Osteoblast (primary cell): ENCODE measurements at regions not wholly inside any gene's neighbourhood (a gene's known extent, or its start where the extent isn't known, plus 50 kb on each side); places are given as distances from the start of the nearest gene placed in this dataset.
"Not testable (repeated sequence)": the region's sequence is repeated elsewhere in the genome, so short reads cannot be mapped to it uniquely, and the experiment has no call there.

Experiments used
- DNase-seq: peaks from one replicate; pipeline ENCODE4 v3.0.0; 2011; ENCODE audit warnings: low spot score, mixed read lengths; ENCODE audit not compliant: insufficient read length; ENCODE audit errors: missing footprints
- H2AFZ ChIP-seq: 2 replicates; pipeline ENCODE4 v1.6.0; 2011; ENCODE audit warnings: mild to moderate bottlenecking, low read length
- H3K27ac ChIP-seq: 2 replicates; pipeline ENCODE4 v1.5.1; 2011; ENCODE audit warnings: mild to moderate bottlenecking, low read depth, low read length, moderate library complexity
- H3K27me3 ChIP-seq: 2 replicates; pipeline ENCODE4 v1.6.0; 2012; ENCODE audit warnings: mild to moderate bottlenecking, control low read depth, inconsistent platforms, low read length, moderate library complexity; ENCODE audit not compliant: insufficient read depth
- H3K36me3 ChIP-seq: 2 replicates; pipeline ENCODE4 v1.5.1; 2011; ENCODE audit warnings: mild to moderate bottlenecking, low read length, control low read depth, moderate library complexity; ENCODE audit not compliant: insufficient read depth
- H3K4me1 ChIP-seq: 2 replicates; pipeline ENCODE4 v1.5.1; 2011; ENCODE audit warnings: mild to moderate bottlenecking, low read length, control low read depth, moderate library complexity; ENCODE audit not compliant: insufficient read depth
- H3K4me2 ChIP-seq: 2 replicates; pipeline ENCODE4 v1.6.0; 2011; ENCODE audit warnings: mild to moderate bottlenecking, low read length; ENCODE audit not compliant: insufficient read depth
- H3K4me3 ChIP-seq: fragments of 200-600 bp; sonication (generic); 3 replicates; pipeline ENCODE4 v1.5.1; 2012; ENCODE audit warnings: mild to moderate bottlenecking, low read length, inconsistent platforms; ENCODE audit not compliant: insufficient read depth
- H3K79me2 ChIP-seq: 2 replicates; pipeline ENCODE4 v1.6.0; 2012; ENCODE audit warnings: mild to moderate bottlenecking, low read length, control low read depth, inconsistent platforms; ENCODE audit not compliant: insufficient read depth
- H3K9me3 ChIP-seq: 2 replicates; pipeline ENCODE4 v1.5.1; 2011; ENCODE audit warnings: low read depth, low read length, control low read depth
- H4K20me1 ChIP-seq: 2 replicates; pipeline ENCODE4 v1.6.0; 2012; ENCODE audit warnings: mild to moderate bottlenecking, low read length, control low read depth; ENCODE audit not compliant: insufficient read depth
- TF ChIP-seq, protein P1 (sequence below): IDR thresholded peaks from 2 replicates; pipeline ENCODE4 v1.5.1; 2011; ENCODE audit warnings: mild to moderate bottlenecking, low read depth, low read length, moderate library complexity; ENCODE audit errors: extremely low read depth

DNA sequence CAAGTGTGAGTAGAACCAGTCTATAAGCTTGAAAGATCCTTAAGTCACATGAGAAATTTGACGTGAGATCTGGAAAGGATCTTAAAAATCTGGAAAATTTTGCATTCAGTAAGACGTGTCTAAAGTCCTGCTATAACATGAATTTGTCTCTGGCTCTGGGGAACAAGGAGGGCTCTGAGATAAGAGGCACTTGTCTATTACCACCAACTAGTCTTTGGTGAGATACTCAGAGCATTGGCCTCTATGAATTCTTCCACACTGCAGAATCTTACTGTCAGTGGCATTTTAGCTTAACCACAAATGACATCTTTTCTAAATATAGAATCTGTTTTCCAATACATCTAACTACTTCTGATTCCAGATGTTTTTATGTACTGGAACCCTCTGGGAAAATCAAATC, 1504.5 kb downstream of the DPP10 start:
- Histone ChIP-seq H3K9me3 (peaks cover 3% of the 10 kb centered on the region), H3K4me3 (no peak overlapping the region), H4K20me1 (no peaks in the 10 kb centered on the region), H2AFZ (no peak overlapping the region), H3K4me1 (no peaks in the 10 kb centered on the region), H3K27ac (no peak overlapping the region), H3K4me2 (no peak overlapping the region), H3K79me2 (no peaks in the 10 kb centered on the region), H3K36me3 (no peaks in the 10 kb centered on the region), H3K27me3 (no peaks in the 10 kb centered on the region)
- TF ChIP-seq, protein P1, sequence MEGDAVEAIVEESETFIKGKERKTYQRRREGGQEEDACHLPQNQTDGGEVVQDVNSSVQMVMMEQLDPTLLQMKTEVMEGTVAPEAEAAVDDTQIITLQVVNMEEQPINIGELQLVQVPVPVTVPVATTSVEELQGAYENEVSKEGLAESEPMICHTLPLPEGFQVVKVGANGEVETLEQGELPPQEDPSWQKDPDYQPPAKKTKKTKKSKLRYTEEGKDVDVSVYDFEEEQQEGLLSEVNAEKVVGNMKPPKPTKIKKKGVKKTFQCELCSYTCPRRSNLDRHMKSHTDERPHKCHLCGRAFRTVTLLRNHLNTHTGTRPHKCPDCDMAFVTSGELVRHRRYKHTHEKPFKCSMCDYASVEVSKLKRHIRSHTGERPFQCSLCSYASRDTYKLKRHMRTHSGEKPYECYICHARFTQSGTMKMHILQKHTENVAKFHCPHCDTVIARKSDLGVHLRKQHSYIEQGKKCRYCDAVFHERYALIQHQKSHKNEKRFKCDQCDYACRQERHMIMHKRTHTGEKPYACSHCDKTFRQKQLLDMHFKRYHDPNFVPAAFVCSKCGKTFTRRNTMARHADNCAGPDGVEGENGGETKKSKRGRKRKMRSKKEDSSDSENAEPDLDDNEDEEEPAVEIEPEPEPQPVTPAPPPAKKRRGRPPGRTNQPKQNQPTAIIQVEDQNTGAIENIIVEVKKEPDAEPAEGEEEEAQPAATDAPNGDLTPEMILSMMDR, result no peak
- DNase-seq, result no peak

DNA sequence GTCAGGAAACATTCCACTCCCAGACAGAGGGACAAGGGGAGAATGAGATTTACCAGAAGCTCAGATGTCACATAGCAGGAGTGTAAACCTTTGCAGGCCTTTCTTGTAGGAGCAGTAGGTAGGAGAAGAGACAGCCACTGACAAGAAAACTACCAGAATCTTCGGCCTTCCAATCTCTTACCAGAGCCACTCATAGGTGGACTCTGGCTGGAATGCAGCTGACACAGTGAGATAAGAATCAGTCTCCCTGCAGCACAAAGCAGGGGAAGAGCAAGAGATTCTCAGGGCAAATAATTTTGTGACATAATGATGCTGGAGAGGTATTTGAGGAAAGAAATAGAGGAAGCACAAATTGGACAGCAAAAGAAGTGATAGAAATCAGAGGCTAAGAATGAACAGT, 1534.5 kb downstream of the DPP10 start:
- Histone ChIP-seq H3K4me3 (no peak overlapping the region), H3K36me3 (no peaks in the 10 kb centered on the region), H3K27me3 (no peaks in the 10 kb centered on the region), H3K4me1 (no peaks in the 10 kb centered on the region), H3K9me3 (peaks cover 3% of the 10 kb centered on the region), H3K27ac (no peak overlapping the region), H3K79me2 (no peaks in the 10 kb centered on the region), H4K20me1 (no peaks in the 10 kb centered on the region), H3K4me2 (no peak overlapping the region), H2AFZ (no peak overlapping the region)
- TF ChIP-seq, protein P1, result no peak
- DNase-seq, result no peak

DNA sequence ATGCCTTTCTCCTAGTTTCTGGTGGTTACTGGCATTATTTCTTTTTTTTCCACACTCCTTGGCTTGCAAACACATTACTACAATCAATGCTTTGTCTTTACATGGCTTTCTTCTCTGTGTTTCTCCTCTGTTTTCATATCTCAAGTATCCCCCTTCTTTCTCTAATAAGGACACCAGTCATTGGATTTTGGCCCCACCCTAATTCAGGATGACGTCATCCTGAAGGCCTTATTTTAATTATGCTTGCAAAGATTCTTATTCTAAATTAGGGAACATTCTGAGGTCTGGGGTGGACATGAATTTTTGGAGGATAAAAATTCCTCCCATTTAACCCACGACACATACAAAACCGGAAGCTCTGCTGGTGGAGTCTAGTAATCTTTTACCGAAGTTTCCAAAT, 1556.6 kb downstream of the DPP10 start:
- Histone ChIP-seq H3K36me3 (no peaks in the 10 kb centered on the region), H3K79me2 (no peaks in the 10 kb centered on the region), H2AFZ (no peak overlapping the region), H3K27me3 (no peaks in the 10 kb centered on the region), H3K4me2 (no peak overlapping the region), H3K27ac (no peak overlapping the region), H3K4me1 (no peaks in the 10 kb centered on the region), H3K9me3 (no peaks in the 10 kb centered on the region), H4K20me1 (no peaks in the 10 kb centered on the region), H3K4me3 (no peak overlapping the region)
- TF ChIP-seq, protein P1, result no peak
- DNase-seq, result no peak

DNA sequence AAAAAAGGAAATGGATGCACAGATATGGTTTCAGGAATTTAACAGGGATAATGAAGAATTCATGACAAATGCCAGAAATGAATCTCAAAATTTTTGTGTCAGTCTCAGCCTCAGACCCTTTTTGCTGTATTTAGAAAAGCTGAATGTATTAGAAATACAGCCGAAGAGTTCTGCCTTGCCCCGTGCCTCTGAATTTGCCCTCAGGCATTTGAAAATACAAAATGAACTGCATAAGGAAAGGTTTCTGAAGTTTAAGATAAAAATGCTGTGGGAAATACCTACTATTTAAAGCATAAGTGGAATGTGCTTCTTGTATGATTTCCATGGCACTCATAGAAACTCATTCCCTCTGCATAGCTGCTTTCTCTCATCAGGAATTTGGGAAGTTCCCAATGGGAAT, 1580.6 kb downstream of the DPP10 start:
- H3K27ac ChIP-seq, result no peak overlapping the region
- H3K27me3 ChIP-seq, result no peaks in the 10 kb centered on the region
- H4K20me1 ChIP-seq, result no peaks in the 10 kb centered on the region
- TF ChIP-seq, protein P1, result no peak
- H3K9me3 ChIP-seq, result no peaks in the 10 kb centered on the region
- H3K4me1 ChIP-seq, result no peaks in the 10 kb centered on the region
- no peak overlapping the region for H2AFZ ChIP-seq
- H3K4me3 ChIP-seq, result no peak overlapping the region
- no peaks in the 10 kb centered on the region for H3K36me3 ChIP-seq
- H3K79me2 ChIP-seq, result no peaks in the 10 kb centered on the region
- no peak for DNase-seq
- H3K4me2 ChIP-seq, result no peak overlapping the region

DNA sequence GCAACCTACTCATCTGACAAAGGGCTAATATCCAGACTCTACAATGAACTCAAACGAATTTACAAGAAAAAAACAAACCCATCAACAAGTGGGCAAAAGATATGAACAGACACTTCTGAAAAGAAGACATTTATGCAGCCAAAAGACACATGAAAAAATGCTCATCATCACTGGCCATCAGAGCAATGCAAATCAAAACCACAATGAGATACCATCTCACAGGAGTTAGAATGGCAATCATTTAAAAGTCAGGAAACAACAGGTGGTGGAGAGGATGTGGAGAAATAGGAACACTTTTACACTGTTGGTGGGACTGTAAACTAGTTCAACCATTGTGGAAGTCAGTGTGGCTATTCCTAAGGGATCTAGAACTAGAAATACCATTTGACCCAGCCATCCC, 1596.3 kb downstream of the DPP10 start:
- not testable (repeated sequence) for H3K79me2 ChIP-seq, H3K9me3 ChIP-seq, H3K4me3 ChIP-seq, H3K27me3 ChIP-seq, H2AFZ ChIP-seq, H4K20me1 ChIP-seq, H3K27ac ChIP-seq, DNase-seq, H3K36me3 ChIP-seq, H3K4me1 ChIP-seq, H3K4me2 ChIP-seq
